DMS114 treated with DMSO at 0.1 percent for 48 hours (cell line): ENCODE measurements at regions not wholly inside any gene's neighbourhood (a gene's known extent, or its start where the extent isn't known, plus 50 kb on each side); places are given as distances from the start of the nearest gene placed in this dataset.

Experiments used
- DNase-seq: peaks from one replicate; lab custom pipeline; 2025; ENCODE audit not compliant: unreplicated experiment; lab: John Stamatoyannopoulos, UW

DNA sequence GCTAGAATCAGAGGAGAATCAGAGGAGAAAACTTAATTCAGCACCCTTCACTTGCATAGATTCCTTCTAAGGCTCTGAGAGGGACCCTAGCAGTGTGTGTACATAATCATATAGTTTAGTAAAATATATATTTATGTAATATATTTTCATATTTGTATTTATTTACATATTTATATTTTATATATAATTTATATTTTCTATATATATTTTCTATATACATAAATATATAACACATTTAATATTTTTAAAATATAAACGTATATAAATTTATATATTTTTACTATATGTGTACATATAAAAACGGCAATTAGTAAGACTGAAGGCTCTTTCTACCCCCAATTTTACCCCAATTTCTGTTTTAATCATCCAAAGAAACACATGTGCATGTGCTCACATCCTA, 80.3 kb downstream of the NXPE2 start:
- no peak for DNase-seq

DNA sequence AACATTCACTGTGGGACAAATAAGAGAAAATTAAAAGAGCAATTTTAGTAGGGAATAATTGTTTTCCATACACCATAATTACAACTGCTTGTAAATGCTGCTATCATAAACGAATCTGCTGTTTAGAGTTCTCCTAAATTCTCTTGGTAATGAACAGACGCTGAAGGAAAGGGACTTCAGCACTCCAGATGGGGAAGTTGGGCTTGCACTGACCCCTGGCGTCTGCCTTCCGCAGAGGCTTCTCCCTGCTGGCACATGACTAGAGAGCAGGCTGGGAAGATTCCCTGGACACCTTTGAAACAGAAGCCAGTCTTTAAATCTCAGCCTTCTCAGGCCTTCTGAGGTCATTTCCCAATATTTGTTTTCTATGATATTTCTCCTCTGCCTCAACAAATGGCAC, 84.1 kb downstream of the NXPE2 start:
- DNase-seq: peak; percentile 31

DNA sequence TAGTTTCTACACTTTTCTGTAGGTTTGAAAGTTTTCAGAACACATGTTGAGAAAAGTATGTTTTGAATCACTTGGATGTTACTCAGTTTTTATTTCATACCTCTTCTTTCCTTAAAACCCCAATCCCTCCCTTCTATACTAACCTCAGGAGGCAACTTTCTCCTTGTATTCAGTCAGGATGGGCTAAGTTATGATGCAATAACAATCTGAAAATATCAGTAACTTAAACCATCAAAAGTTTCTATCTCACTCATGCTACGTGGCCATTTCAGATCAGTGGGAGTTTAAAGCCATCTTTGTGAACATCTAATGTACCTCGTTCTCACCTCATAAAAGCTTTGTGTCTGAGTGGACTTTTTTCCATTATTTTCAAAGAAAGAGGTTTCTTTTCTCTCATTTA, 86.2 kb downstream of the NXPE2 start:
- DNase-seq: no peak

DNA sequence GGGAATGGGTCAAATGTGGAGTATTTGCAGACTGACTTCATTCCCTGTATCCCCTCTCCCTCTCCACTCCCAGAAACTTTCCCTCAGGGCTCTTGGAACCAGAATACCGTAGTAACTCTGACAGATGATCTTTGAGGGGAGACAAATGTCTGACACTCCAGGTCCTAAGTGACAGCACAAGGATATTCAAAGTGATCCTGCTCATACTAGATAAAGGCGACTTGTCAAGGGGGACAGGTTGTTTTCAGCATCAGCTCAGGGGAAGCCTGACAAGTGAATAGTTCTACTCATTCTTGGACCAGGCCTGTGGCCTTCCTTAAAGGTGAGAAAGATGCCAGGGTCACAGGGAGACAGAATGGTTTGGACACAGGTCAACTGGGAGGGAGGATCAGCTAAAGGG, 92.8 kb downstream of the NXPE2 start:
- no peak for DNase-seq

DNA sequence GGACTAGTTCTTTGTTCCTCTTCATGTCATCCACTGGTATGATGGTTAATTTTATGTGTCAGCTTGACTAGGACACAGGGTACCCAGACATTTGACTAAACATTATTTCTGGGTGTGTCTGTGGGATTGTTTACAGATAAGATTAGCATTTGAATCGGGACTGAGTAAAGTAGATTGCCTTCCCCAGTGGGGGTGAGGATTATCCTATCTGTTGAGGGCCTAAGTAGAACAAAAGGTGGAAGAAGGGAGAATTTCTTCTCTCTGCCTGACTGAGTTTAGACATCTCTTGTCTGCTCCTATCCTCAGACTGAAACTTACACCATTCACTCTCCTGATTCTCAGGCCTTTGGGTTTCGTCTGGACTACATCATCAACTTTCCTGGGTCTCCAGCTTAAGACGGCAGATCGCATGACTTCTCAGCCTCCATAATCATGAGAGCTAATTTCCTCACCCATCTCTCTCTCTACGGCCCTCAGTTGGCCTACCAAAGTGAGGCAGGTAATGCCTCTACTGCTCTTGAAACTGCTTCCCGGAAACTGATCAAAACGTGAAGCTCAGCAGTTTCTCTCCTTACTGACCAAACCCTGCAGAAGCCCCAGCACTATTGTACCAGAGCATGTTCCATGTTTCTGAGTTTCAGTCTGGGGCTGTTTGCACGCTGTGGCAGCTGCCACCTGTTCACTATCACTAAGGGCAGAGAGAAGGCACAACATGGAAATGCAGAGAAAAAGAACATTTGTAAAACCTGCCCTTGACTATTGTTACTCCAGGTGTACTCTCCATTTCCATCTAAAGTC, 95.4 kb downstream of the NXPE2 start:
- no peak for DNase-seq

DNA sequence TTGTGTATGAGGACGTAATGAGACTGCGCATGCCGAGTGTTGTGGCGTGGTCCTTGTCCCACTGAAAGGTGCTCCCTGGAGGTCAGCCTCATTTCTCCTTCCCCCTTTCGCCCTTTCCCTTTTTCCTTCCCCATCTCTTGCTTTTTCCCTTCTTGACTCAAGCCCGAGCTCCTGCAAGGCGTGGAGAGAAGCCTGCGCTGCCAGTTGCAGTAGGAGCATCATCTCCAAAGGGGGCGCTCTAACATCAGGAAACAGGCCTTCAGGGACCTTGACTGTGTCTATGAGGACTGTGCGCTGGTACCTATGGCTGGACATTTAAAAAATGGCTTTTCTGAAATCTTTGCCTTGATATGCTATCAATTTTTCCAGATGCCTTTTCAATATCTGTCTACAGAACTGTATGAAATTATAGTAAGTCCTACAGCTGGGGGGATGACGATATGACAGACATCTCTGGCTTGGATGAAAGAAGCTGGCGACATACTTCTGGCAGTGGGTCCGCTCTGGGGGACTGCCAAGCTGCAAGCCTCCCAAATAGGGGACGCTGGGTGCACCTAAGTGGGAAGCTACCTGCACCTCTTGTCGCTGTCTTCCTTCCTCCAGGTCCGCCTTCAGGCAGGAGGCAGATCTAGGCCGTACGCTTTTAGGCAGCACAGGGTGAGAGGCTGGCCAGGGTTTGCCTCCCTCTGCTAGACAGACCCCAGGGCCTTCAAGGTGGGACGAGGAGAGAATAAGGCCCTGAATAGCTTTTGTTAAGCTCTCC, 96.5 kb downstream of the NXPE2 start:
- peak; percentile 1 for DNase-seq

DNA sequence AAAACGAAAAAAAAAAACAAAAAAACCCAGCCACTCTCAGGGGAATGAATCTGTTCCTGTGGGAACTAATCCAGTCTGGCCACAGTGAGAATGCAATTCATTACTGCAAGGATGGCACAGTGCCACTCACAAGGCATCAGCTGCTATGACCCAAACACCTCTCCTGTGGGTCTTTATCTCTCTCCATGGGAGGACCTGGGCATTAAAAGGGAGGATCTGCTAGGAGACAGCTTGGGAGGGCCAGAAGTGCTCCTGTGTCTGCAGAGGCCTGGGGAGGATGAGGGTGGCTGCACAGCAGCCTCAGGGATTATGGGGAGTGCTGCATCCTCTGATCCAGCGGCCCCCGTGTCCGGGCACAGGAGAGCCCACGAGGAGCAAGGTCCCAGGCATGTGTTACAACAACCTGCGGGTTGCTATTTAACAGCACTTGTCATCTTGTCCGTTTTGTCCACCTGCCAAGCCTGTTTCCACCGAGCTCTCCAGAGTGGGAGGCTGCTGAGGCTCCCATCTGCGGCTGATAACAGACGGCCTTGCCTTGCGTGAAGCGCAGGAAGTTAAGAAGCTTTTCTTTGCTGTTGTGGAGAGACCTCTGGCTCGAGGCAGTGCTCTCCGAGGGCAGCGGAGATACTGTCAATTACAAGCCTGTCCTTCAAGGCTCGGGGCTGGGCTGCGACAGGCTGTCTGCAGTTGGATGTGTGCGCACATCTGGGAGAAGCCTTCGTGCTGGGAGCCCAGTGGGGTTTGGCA, 97.7 kb downstream of the NXPE2 start:
- no peak for DNase-seq

DNA sequence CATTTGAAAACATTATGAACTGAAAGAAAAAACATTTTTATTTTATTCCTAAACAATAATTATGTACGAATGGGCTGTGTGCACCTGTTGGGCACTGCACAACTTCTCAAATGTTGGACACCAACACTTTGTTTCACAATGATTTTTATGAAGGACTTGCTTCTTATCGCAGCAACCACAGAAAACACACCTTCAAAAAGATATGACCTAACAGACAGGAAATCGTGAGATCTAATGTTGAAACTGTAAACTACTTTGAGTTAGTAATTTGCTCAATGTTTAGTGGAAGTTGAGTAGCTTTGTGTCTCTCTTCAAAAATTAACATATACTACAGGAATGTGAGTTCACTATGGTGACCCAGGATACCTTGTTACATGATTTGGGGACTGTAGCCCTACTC, 98.6 kb downstream of the NXPE2 start:
- no peak for DNase-seq

DNA sequence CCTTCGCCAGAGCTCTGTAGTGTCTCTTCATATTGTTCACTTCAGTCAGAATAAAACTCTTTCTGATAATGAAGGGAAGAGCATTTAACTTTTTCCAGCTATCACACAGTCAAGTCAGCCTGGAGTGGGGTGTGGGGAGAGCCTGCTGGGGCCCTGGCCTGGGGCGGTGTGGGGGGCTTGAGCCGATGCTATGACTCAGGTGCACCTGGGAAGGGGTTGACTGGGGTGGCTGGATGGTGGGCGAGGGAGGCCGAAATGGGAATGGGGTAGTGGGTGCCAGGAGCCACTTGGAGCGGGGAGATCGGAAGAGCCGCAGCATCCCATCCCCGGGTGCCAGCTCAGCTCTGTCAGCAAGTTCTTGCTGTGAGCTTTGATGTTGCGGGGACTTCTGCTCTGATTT, 100.9 kb downstream of the NXPE2 start:
- DNase-seq: no peak

DNA sequence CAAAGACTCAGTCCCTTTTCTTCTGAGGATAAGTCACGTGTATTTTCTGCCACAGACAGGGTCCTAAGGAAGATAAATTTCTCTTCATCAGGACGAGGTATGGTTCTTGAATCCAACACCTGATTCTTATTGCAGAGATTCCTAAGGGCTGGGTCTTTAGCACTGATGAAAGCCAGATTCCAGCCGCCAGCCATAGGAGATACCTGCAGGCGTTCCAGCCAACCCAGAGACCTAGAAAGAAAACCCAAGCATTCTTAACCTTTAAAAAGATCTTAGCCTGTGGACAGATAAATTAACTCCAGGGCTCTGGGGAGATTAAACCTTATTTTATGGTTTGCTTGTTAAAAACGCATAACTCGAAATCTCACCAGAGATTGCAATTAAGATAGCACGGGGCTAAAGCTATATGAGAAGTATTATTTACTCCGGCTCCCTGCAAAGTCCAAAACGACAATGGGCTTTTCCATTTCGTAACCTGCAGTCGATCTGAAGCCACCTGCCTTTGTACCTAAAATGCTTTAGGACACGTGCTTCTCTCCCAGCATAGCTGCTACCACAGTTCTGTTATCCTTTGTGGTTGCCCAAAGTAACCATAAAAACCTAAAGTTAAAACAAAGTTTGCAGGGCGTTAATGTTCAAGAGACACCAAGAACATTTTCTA, 104.5 kb downstream of the NXPE2 start:
- DNase-seq: no peak

DNA sequence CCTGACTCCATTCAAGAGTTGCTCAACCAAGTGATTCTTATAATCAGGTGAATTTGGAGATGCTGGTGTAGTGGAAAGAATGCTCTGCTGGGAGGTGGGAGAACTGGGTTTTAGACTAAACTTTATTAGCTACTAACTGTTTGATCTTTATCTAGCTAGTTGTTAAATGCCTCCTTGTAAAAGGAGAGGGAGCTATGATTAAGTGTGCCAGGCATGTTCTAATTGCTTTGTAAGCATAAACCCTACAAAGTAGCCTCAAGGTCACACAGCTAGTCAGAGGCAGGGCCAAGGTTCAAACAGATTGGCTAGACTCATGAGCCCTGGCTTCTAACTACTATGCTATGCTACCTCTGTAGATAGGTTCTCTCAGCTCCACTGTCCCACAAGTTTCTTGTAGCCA, 105.5 kb downstream of the NXPE2 start:
- no peak for DNase-seq

DNA sequence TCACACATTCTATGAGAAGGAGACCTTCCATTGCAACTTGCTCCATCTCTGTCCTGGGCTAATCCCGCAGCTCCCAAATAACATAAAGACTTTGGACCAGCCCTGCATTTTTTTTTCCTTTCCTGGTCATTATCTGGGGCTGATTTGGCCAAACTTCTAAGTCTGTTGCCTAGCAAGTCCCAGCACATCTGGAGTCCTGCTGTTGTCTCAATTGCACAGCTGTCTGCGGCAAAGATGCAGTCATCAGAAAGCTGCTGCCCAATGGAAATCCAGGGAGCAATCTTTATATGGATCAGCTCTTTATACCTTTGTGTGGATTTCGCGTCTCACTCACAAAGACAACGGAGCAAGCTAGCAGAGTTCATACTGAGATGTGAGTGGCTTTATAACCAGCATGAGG, 105.9 kb downstream of the NXPE2 start:
- no peak for DNase-seq

DNA sequence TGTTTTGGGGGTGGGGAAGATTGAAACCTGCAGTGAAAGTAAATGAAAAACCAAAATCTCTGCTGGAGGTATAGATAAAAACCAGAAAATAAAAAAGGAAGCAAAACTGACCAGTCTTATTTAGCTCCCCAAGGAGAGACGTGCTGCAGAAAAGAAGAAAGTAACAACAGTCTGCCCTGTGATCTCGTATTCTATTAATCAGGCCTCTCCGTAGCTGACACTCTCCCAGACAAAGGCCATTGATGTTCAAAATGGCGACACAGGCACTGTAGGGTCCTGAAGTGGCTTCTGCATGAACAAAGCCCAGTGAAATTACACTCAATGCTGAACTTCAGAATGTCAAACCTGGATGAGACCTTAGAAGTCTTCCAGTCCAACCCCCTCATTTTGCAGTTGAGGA, 106.6 kb downstream of the NXPE2 start:
- no peak for DNase-seq

DNA sequence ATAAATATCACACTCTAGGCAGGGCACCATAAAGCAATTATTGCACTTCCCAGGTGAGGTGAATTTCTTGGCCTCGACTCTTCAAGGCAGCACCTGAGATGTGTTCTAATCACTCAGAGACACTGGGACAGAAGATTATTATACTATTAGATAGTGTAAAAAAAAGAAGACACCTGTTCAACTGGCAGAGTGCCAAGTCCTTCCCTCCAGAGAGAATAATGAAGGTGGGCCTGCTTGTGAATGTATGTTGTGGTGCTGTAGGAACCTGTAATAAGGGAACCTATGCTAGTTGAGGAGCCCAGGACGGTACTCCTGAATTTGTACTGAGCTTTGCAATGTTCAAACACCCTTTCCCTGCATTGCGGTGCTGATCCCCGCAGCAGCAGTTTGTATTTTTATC, 107.5 kb downstream of the NXPE2 start:
- no peak for DNase-seq

DNA sequence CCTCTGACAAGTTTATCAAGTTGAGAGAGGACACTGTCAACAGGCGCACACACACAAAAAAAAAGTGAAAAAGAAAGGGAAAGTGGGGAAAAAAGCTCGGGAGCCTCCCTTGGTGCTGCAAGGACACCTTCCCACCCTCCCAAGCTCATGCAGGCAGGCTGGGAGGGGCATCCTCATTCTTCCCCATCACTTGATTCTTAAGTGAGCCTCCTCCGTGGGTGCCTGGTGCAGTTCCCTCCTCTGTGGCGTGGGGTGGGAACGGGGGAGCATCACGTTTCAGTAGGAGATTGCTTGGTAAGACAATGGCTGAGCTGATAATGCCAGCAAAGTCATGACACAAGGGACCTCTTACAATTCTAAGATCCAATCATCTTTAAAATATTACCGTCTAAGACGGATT, 108.8 kb downstream of the NXPE2 start:
- no peak for DNase-seq

DNA sequence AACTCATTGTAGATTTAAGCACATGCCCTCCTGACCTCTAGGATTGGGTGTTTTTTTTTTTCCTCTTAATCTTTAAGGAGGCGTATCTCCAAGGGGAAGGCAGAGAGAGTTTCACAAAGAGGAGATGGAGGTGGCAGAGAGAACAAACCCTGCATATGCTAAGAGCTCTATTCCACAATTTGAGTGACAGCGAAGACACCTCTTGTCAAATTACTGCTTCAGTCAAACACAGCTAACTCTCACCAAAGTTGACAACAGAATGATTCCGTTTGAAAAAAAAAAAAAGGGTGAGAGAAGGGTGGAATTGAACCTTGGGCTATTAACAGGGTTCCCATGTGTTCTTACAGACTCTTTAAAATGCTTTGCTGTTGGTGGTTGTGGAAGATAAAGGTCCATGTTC, 112.6 kb downstream of the NXPE2 start:
- DNase-seq: no peak

DNA sequence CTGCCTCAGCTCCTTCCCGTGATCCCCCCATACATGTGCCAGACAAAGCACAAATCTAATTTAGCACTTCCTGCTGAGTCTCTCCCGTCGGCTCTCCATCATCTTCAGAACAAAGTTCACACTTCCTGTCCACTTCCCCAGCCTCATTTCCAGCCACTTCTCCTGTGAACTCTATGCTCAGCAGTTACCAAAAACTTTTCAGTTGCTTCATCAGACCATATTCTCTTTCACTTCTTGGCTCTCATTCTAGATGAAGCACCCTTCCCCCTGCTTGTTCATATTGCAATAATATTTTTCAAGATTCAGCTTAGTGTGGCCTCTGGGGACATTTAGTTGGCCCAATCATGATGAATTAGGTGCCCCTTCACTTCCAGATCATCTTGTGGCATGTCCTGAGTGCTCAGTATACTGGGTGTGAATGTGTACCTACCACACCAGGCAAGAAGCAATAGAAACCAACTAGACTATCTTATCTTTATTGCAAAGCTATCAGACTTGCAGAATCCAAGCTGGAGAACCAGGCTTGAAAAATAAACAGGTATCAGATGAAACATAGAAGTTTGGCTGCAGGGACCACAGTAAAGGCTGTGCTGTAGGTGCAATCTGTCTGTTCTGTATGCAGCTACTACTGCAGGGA, 115.8 kb downstream of the NXPE2 start:
- DNase-seq: no peak

DNA sequence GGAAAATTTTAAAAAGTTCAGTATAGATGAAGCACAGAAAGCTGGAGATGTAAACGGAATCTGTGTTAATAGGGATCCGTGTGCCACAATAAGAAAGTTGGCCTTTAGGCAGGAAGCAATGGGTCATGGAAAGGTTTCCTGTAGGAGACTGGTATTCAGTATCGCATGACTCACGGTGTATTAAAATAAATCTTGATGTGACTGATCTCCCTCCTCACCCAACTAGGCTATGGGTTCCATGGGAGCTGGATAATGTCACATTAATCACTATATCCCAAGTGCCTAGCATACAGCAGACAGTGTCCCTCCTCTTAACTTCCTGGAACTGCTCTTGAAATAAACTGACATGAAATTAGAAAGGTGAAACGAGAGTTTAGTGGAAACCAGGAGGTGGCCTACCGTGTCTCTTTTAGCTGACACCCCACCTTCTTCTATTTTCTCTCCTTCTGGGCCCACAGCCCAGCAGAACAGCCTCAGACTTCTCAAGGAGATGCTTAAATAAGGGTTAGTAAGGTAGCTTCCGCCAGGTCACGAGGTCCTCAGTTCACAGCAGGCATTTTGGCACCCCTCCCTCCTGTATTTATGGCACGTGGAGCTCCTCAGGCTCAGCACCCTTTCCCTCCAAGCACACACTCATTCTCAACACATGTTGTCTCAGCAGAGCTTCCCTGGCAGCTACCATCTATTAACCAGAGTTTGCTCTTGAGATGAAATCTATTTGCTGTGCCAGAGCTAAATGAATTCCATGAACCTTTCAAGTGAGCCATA, 118.8 kb downstream of the NXPE2 start:
- DNase-seq: no peak

DNA sequence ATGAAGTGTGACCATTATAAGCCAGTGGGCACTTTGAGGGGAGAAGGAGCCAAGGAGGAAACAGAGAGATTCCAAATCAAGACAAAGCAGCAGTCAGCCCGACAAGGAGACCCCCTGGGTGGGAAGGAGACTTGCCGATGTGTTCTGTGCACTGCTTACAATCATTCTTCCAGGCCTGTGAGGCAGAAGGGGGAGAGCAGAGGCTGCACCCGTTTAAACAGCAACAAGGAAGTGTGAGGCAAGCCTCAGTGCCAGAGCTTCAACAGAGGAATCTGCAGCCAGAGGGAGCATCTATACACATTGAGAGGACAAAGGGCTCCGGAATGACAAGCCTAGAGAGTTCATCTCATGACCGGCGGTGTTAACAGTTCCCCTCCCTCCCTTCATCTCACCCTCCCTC, 121.1 kb downstream of the NXPE2 start:
- DNase-seq: no peak

DNA sequence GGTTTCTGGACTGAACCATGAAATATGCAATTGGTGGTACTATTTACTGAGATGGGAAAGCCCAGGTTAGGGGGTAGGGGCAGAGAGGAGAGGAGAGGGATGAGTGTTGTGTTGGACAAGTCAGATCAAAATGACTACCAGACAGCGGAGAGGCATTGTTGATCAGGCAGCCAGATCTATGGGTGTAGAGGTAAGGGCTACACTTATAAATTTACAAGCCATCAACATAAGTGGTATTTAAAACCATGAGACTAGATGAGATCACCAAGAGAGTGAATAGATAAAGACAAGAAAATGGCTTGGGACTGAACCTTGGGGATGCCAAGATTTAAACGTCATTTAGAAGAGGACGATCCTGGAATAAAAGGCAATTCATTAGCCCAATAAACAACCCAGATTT, 123.4 kb downstream of the NXPE2 start:
- DNase-seq: no peak
